ENCODE measurements at regions not wholly inside any gene's neighbourhood (a gene's known extent, or its start where the extent isn't known, plus 50 kb on each side); places are given as distances from the start of the nearest gene placed in this dataset.

GRCh38 chr7:115635376-115635775, 395.2 kb downstream of the TFEC start:
- no peak for DNase-seq
- no peaks in the 10 kb centered on the region for H3K27me3 Mint-ChIP-seq (ENCODE audit: insufficient read depth)
- H3K9me3 ChIP-seq (ENCODE audit: control insufficient read depth, low read length), result no peaks in the 10 kb centered on the region

GRCh38 chr7:115634633-115635032, 395.9 kb downstream of the TFEC start:
- TF ChIP-seq CTCF (conservative IDR thresholded peaks at IDR 0.05), result no peak
- H3K9me3 Mint-ChIP-seq, result no peaks in the 10 kb centered on the region
- H3K36me3 ChIP-seq (ENCODE audit: control insufficient read depth, insufficient read depth, low read length), result no peaks in the 10 kb centered on the region
- H3K9ac ChIP-seq (ENCODE audit: extremely low read depth, low read length, poor library complexity, severe bottlenecking), result no peak overlapping the region
- H3K9me3 ChIP-seq (ENCODE audit: control insufficient read depth, low read length), result no peaks in the 10 kb centered on the region
- no peaks in the 10 kb centered on the region for H3K4me1 ChIP-seq (ENCODE audit: control insufficient read depth, insufficient read depth, low read length)
- H3K4me3 Mint-ChIP-seq, result no peak overlapping the region
- no peak for DNase-seq
- no peaks in the 10 kb centered on the region for H3K27me3 Mint-ChIP-seq (ENCODE audit: insufficient read depth)
- no peak overlapping the region for H3K27ac ChIP-seq (ENCODE audit: low read depth, low read length)
- no peaks in the 10 kb centered on the region for H3K27me3 ChIP-seq (ENCODE audit: control insufficient read depth, insufficient read depth, low read length, poor library complexity, severe bottlenecking)
- no peaks in the 10 kb centered on the region for H3K36me3 Mint-ChIP-seq (ENCODE audit: low read depth)
- no peaks in the 10 kb centered on the region for H3K4me1 Mint-ChIP-seq
- H3K27ac Mint-ChIP-seq, result no peak overlapping the region
- WGBS, 2 experiments (ENCODE audit: insufficient coverage in 1 of 2, insufficient read length in 1 of 2), result 90 to 100% methylated on average over 4 of the region's 4 CpGs
- no peak overlapping the region for H3K4me3 ChIP-seq (ENCODE audit: low read length)

More at GRCh38 chr7:115635376-115635775, 395.2 kb downstream of the TFEC start:
- H3K9ac ChIP-seq (ENCODE audit: extremely low read depth, low read length, poor library complexity, severe bottlenecking), result no peak overlapping the region
- H3K27me3 ChIP-seq (ENCODE audit: control insufficient read depth, insufficient read depth, low read length, poor library complexity, severe bottlenecking), result no peaks in the 10 kb centered on the region
- H3K4me3 ChIP-seq (ENCODE audit: low read length), result no peak overlapping the region
- no peak overlapping the region for H3K27ac ChIP-seq (ENCODE audit: low read depth, low read length)
- Mint-ChIP-seq H3K36me3 (ENCODE audit: low read depth) (no peaks in the 10 kb centered on the region), H3K27ac (no peak overlapping the region), H3K4me3 (no peak overlapping the region), H3K9me3 (no peaks in the 10 kb centered on the region), H3K4me1 (no peaks in the 10 kb centered on the region)
- no peak for TF ChIP-seq CTCF (conservative IDR thresholded peaks at IDR 0.05)
- 92 to 100% methylated on average over 1 of the region's 1 CpG for WGBS, 2 experiments (ENCODE audit: insufficient coverage in 1 of 2, insufficient read length in 1 of 2)
- no peaks in the 10 kb centered on the region for H3K4me1 ChIP-seq (ENCODE audit: control insufficient read depth, insufficient read depth, low read length)
- H3K36me3 ChIP-seq (ENCODE audit: control insufficient read depth, insufficient read depth, low read length), result no peaks in the 10 kb centered on the region

- no peaks in the 10 kb centered on the region for H3K27me3 Mint-ChIP-seq (ENCODE audit: insufficient read depth)
- H3K27ac Mint-ChIP-seq, result no peak overlapping the region
- Histone ChIP-seq H3K4me1 (ENCODE audit: control insufficient read depth, insufficient read depth, low read length) (no peaks in the 10 kb centered on the region), H3K36me3 (ENCODE audit: control insufficient read depth, insufficient read depth, low read length) (no peaks in the 10 kb centered on the region), H3K9ac (ENCODE audit: extremely low read depth, low read length, poor library complexity, severe bottlenecking) (no peak overlapping the region), H3K27ac (ENCODE audit: low read depth, low read length) (no peak overlapping the region), H3K9me3 (ENCODE audit: control insufficient read depth, low read length) (no peaks in the 10 kb centered on the region), H3K4me3 (ENCODE audit: low read length) (no peak overlapping the region), H3K27me3 (ENCODE audit: control insufficient read depth, insufficient read depth, low read length, poor library complexity, severe bottlenecking) (no peaks in the 10 kb centered on the region)
- no peaks in the 10 kb centered on the region for H3K9me3 Mint-ChIP-seq
- no peak for DNase-seq
- H3K4me1 Mint-ChIP-seq, result no peaks in the 10 kb centered on the region
- WGBS, 2 experiments (ENCODE audit: insufficient coverage in 1 of 2, insufficient read length in 1 of 2), result 85 to 96% methylated on average over 5 of the region's 5 CpGs
- no peaks in the 10 kb centered on the region for H3K36me3 Mint-ChIP-seq (ENCODE audit: low read depth)
- H3K4me3 Mint-ChIP-seq, result no peak overlapping the region
- no peak for TF ChIP-seq CTCF (conservative IDR thresholded peaks at IDR 0.05)
These were observed 397.9 kb downstream of the TFEC start for GRCh38 chr7:115632636-115633035.

Data from endodermal cell (in vitro differentiated cells).